ENCODE measurements at regions not wholly inside any gene's neighbourhood (a gene's known extent, or its start where the extent isn't known, plus 50 kb on each side); places are given as distances from the start of the nearest gene placed in this dataset.

- DNase-seq (ENCODE audit: low spot score in 2 of 2) (no peak), ATAC-seq (ENCODE audit: low read depth) (no peak)
- Mint-ChIP-seq H3K36me3 (peaks cover 3% of the 10 kb centered on the region), H3K4me3 (no peak overlapping the region), H3K27ac (no peak overlapping the region), H3K27me3 (peaks cover 10% of the 10 kb centered on the region), H3K4me1 (peaks cover 3% of the 10 kb centered on the region), H3K9me3 (no peaks in the 10 kb centered on the region)
These were observed 50.8 kb upstream of the ITGA6 start for GRCh38 chr2:172376505-172377125.

- no peaks in the 10 kb centered on the region for H3K9me3 Mint-ChIP-seq
- H3K27me3 Mint-ChIP-seq: peaks cover 8% of the 10 kb centered on the region
- ATAC-seq (ENCODE audit: low read depth) (no peak), DNase-seq (ENCODE audit: low spot score in 2 of 2) (no peak)
- peaks cover 3% of the 10 kb centered on the region for H3K36me3 Mint-ChIP-seq
- H3K4me1 Mint-ChIP-seq: peaks cover 3% of the 10 kb centered on the region
- no peak overlapping the region for H3K27ac Mint-ChIP-seq
- no peak overlapping the region for H3K4me3 Mint-ChIP-seq
These were observed 50.0 kb upstream of the ITGA6 start for GRCh38 chr2:172377408-172377807.
